Muscle of leg (tissue), 3 donors: ENCODE measurements at regions not wholly inside any gene's neighbourhood (a gene's known extent, or its start where the extent isn't known, plus 50 kb on each side); places are given as distances from the start of the nearest gene placed in this dataset.

Experiments used
- DNase-seq: peaks from one replicate; pipeline ENCODE4 v3.0.0; 2013
- H3K27ac ChIP-seq: one replicate; pipeline ENCODE4 v1.5.1; 2013; ENCODE audit warnings: mild to moderate bottlenecking, low read length, control low read depth
- H3K27me3 ChIP-seq: one replicate; pipeline ENCODE4 v1.6.1; 2013; ENCODE audit warnings: low read length; ENCODE audit not compliant: control insufficient read depth, insufficient read depth
- H3K36me3 ChIP-seq: one replicate; pipeline ENCODE4 v1.6.1; 2013; ENCODE audit warnings: low read length; ENCODE audit not compliant: control insufficient read depth, insufficient read depth
- H3K4me1 ChIP-seq: one replicate; pipeline ENCODE4 v1.6.1; 2013; ENCODE audit warnings: low read length; ENCODE audit not compliant: control insufficient read depth, insufficient read depth
- H3K4me3 ChIP-seq: one replicate; pipeline ENCODE4 v1.5.1; 2013; ENCODE audit warnings: low read length, control low read depth
- H3K9me3 ChIP-seq: replicated peaks from 2 replicates; pipeline ENCODE4 v1.6.1; 2013; ENCODE audit warnings: low read depth, low read length; ENCODE audit not compliant: control insufficient read depth
- WGBS: methylation state at CpG from one replicate; pipeline ENCODE4 v1.1.5; 2013; ENCODE audit warnings: missing lambda C conversion rate; ENCODE audit not compliant: insufficient coverage; 5-methylcytosine and 5-hydroxymethylcytosine counted together

DNA sequence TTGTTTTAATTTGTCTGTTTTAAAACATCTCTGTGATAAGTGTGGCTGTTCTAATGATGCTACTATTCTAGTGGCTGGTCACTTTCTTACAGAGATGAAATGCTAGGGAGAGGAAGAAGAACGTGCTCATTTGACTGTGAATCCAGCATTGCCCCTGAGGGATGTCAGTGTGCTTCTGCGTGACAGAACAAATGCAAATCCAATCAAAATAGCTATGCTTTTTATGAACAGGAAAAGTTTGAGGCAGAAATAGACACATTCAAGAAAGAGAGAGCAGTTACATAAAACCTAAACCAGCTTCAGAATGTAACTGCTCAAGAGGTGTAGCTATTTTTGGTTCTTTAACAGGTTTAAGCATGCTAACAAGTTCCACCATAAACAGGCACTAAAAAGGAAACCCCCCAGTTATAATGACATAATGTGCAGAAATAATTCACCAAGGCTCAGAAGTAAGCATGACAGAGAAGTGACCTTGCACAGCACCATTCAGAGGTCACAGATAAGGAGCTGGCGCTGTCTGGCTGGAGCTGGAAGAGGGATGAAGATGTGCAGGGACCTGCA is 385.3 kb downstream of the EPM2A start:
- DNase-seq: no peak
- Histone ChIP-seq H3K27me3 (no peaks in the 10 kb centered on the region), H3K4me1 (no peaks in the 10 kb centered on the region), H3K36me3 (no peaks in the 10 kb centered on the region), H3K9me3 (no peaks in the 10 kb centered on the region), H3K27ac (no peak overlapping the region), H3K4me3 (no peak overlapping the region)
- WGBS: 71% methylated on average over 1 of the region's 3 CpGs

DNA sequence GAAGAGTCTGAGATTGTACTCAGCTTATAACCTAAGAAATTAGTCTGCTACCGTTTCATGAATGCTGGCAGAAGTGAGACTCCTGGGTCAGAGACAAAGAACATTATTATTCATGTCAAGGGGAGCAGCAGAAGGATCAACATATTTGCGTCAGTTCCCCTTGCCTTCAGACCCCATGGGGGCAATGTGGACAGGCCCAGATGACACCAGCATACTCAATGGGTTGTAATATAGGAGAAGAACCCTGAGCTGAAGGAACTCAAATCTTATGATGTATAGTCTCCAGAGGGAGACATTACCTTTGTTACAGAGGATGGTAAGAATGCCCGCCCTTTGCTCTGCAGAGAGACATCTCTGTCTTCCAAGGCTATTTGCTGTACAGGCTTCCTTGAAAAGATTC is 384.4 kb downstream of the EPM2A start:
- H3K4me1 ChIP-seq: no peaks in the 10 kb centered on the region
- H3K36me3 ChIP-seq: no peaks in the 10 kb centered on the region
- no peaks in the 10 kb centered on the region for H3K9me3 ChIP-seq
- no peaks in the 10 kb centered on the region for H3K27me3 ChIP-seq
- no peak overlapping the region for H3K4me3 ChIP-seq
- 69% methylated on average over 2 of the region's 3 CpGs for WGBS
- no peak for DNase-seq
- H3K27ac ChIP-seq: no peak overlapping the region

DNA sequence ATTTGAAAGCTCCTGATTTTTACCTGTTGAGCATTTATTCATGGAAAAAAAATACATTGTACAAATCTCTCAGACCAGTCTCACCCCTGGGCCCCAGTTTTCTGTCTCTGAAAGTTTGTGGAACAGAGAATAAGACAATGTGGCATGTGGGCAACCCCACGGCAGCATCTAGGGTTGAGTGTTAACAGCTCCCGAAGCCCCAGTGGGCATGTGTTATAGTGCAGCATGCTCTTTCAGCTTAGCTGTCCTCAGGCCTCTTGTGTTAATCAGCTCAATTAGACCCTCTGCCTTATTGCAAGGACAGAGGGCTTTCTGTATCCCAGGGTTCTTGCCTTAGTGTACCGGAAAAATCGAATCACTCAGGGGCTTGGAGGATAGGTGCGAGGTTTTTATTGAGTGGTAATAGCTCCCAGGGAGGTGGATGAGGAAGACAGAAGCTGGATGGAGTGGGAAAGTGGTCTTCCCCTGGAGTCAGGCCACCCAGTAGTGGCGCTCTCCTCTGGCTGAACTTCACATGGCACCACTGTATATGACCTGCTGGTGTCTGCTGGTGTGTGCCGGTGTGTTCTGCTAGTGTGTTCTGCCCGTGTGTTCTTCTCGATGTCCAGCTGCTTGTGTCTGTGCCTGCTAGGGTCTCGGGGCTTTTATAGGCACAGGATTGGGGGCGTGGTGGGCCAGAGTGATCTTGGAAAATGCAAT is 382.8 kb downstream of the EPM2A start:
- no peaks in the 10 kb centered on the region for H3K4me1 ChIP-seq
- DNase-seq: no peak
- no peaks in the 10 kb centered on the region for H3K9me3 ChIP-seq
- H3K4me3 ChIP-seq: no peak overlapping the region
- H3K36me3 ChIP-seq: no peaks in the 10 kb centered on the region
- 82% methylated on average over 11 of the region's 11 CpGs for WGBS
- H3K27me3 ChIP-seq: no peaks in the 10 kb centered on the region
- no peak overlapping the region for H3K27ac ChIP-seq

DNA sequence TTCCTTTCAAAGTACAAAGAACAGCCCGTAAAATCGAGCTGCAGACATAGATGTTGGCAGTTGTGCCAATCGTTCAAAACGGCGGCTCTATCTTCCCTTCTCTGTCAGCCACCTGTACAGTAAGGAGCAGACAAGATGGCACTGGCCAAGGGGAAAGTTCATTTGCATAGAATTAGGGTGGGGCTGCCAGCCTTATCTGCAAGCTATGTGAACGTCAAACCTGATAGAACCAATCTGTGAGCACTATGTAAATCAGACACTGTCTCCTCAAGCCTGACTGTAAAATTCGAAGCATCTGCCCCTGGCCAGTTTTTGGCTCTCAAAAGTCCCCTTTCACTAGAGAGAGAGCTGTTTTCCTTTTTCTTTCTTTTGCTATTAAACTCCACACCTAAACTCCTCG is 374.5 kb downstream of the EPM2A start:
- H3K9me3 ChIP-seq: no peaks in the 10 kb centered on the region
- no peak for DNase-seq
- no peak overlapping the region for H3K27ac ChIP-seq
- H3K4me3 ChIP-seq: no peak overlapping the region
- WGBS: 80% methylated on average over 3 of the region's 8 CpGs
- no peaks in the 10 kb centered on the region for H3K4me1 ChIP-seq
- no peaks in the 10 kb centered on the region for H3K36me3 ChIP-seq
- H3K27me3 ChIP-seq: no peaks in the 10 kb centered on the region

DNA sequence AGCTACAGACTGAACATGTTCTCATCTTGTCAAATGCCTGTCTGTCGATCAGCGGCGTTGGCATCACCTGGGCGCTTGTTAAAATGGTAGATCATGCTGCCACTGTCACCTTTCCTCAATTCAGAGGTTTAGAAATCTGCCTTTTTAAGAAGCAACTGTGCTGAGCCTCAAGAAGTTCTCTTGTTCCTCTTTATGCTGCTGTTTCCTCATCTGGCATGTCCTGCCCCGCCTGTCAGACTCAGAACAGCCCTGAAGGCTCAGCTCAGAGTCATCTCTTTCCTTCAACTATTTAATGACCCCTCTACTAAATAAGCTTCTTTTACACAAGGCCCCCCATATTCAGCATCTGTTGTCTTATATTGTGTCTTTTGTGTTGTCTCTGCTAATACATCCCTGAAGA is 368.2 kb downstream of the EPM2A start:
- WGBS: 80% methylated on average over 5 of the region's 5 CpGs
- Histone ChIP-seq H3K4me3 (no peak overlapping the region), H3K27ac (no peak overlapping the region), H3K36me3 (no peaks in the 10 kb centered on the region), H3K27me3 (no peaks in the 10 kb centered on the region), H3K9me3 (no peaks in the 10 kb centered on the region), H3K4me1 (no peaks in the 10 kb centered on the region)
- DNase-seq: no peak

DNA sequence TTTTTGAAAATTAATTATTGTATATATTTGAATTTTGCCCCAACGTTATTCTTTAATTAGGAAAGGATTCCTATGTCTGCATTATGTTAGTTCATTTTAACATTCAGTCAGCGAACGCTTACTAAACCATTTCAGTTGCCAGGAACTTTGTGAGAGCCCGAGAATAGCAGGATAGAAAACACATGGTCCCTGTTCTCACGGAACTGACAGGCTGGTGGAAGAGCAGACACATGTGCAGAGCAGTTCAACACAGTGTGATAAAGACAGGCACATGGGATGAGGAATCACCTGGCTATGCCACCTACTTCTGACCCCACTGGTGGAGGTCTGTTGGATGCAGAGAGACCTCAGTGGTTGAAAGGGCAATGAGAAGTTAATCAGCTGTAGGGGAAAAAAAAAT is 367.2 kb downstream of the EPM2A start:
- Histone ChIP-seq H3K27me3 (no peaks in the 10 kb centered on the region), H3K9me3 (no peaks in the 10 kb centered on the region), H3K27ac (no peak overlapping the region), H3K36me3 (no peaks in the 10 kb centered on the region), H3K4me1 (peaks cover 2% of the 10 kb centered on the region), H3K4me3 (no peak overlapping the region)
- WGBS: 28% methylated on average over 2 of the region's 5 CpGs
- peak; percentile 64 for DNase-seq

DNA sequence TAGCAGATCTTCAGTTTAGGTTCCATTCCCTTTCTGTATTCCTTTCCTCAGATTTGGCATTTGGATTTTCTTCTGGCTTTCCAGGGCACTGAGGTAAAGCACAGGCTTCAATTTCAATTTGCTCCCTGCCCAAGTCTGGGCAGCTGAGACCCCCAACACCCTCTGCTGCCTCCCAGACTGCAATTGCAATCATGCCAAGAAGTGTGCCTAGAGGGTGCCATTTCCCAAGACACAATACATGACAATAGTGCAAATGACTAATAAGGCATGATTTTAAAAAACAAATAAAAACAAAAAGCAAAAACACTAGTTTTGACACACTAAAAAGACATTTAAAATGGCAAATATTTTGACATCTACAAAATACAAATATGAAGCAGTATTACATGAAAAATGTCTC is 364.8 kb downstream of the EPM2A start:
- Histone ChIP-seq H3K4me3 (no peak overlapping the region), H3K27ac (no peak overlapping the region), H3K36me3 (no peaks in the 10 kb centered on the region), H3K27me3 (no peaks in the 10 kb centered on the region), H3K4me1 (peaks cover 2% of the 10 kb centered on the region), H3K9me3 (no peaks in the 10 kb centered on the region)
- DNase-seq: no peak

DNA sequence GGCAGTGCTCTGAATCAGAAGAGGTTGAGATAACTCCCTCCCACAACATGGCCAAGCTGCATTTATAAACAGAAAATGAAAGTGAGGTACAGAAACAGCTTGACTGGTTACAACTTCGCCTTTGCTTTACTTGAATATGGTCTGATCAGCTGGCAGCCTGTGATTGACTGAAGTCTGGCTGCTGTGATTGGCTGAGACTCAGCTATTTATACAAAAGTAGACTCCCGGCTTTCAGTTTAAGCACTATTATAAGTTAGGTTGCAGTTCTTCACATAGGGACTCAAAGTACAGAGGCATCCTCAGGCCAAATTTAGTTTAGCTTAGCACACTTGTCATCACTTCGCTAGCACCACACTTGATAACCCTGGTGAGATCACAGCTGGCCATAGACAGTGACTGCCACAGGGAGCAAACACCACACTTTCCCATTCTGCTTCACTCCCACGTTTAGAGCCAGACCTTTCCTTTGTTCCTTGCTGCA is 362.6 kb downstream of the EPM2A start:
- no peak overlapping the region for H3K4me3 ChIP-seq
- H3K4me1 ChIP-seq: peaks cover 2% of the 10 kb centered on the region
- H3K27ac ChIP-seq: peak overlapping the region; percentile 16
- WGBS: 57% methylated on average over 1 of the region's 4 CpGs
- H3K36me3 ChIP-seq: no peaks in the 10 kb centered on the region
- DNase-seq: peak; percentile 90
- H3K9me3 ChIP-seq: peaks cover 2% of the 10 kb centered on the region
- no peaks in the 10 kb centered on the region for H3K27me3 ChIP-seq

DNA sequence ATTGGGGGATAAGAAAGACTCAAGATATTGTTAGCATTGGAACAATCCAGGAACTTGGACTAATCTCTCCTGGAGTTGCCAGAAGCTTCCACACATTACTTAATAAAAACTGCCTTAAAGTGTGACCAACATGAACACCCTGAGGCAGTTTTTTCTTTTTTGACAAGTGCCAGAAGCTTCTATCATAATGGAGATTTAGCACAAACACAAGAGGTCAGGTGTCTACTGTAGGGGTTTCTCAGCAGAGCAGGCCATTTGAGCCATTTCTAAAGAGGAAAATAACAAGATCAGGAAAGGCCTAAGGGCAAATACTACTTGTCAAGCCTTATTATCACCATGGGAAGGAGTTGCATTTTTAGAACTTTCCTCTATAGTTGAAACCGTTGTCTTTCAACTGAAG is 361.5 kb downstream of the EPM2A start:
- peaks cover 2% of the 10 kb centered on the region for H3K9me3 ChIP-seq
- no peak overlapping the region for H3K4me3 ChIP-seq
- no peak overlapping the region for H3K27ac ChIP-seq
- DNase-seq: no peak
- H3K27me3 ChIP-seq: no peaks in the 10 kb centered on the region
- WGBS: no CpG with 5 or more reads among the region's 1 CpG
- peaks cover 2% of the 10 kb centered on the region for H3K4me1 ChIP-seq
- no peaks in the 10 kb centered on the region for H3K36me3 ChIP-seq

DNA sequence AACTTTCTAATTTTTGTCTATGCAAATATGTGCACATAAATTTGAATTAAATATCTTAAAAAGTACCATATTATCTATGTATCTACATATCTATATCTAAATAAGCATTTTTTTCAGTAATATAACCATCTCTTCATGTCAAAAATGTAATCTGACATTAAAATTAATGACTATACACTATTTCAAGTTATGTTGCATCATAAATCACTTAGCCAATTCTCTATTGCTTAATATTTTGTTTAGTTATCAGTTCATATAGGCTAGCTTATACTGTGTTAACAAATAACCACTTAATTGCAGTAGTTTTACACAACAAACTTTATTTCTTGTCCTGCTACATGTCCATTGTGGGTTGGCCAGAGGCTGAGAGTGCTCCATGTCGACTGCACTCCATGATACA is 360.8 kb downstream of the EPM2A start:
- Histone ChIP-seq H3K27me3 (no peaks in the 10 kb centered on the region), H3K9me3 (peaks cover 2% of the 10 kb centered on the region), H3K4me3 (no peak overlapping the region), H3K4me1 (peaks cover 2% of the 10 kb centered on the region), H3K36me3 (no peaks in the 10 kb centered on the region), H3K27ac (no peak overlapping the region)
- no peak for DNase-seq
- no CpG with 5 or more reads among the region's 1 CpG for WGBS

DNA sequence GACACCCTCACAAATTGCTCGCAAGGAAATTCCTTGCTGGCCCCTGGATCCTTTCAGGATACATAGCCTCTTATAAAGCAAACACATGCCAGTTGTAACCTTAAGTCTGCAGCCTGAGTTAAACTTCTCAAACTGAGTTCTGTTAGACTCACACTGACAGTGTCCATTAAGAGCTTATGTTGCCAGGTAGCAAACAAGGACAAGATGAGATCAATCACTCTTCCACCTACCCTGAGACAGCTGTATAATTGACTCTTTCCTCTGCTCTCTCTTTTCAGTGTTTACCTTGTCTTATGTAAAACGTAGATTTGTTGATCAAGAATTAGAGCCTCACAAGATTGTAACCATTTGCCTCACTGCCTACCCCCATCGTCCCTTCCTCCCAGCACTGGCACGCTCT is 359.8 kb downstream of the EPM2A start:
- WGBS: 75% methylated on average over 4 of the region's 4 CpGs
- Histone ChIP-seq H3K4me1 (peaks cover 2% of the 10 kb centered on the region), H3K36me3 (no peaks in the 10 kb centered on the region), H3K27me3 (no peaks in the 10 kb centered on the region), H3K27ac (no peak overlapping the region), H3K9me3 (peaks cover 2% of the 10 kb centered on the region), H3K4me3 (no peak overlapping the region)
- no peak for DNase-seq
